Non-pigmented ciliary epithelial cell (primary cell): ENCODE measurements at regions not wholly inside any gene's neighbourhood (a gene's known extent, or its start where the extent isn't known, plus 50 kb on each side); places are given as distances from the start of the nearest gene placed in this dataset.
A peak's percentile ranks its signal among the peaks of the same experiment; 100 is the strongest.
"Not testable (repeated sequence)": the region's sequence is repeated elsewhere in the genome, so short reads cannot be mapped to it uniquely, and the experiment has no call there.

ENCODE experiments used
- DNase-seq: peaks from one replicate; pipeline ENCODE4 v3.0.0-alpha.2; 2010; ENCODE audit warnings: low read depth

GRCh38 chr3:197368330-197368729 is 69.9 kb upstream of the DLG1 start:
- no peak for DNase-seq

- DNase-seq, result peak; percentile 69
Observed at GRCh38 chr3:197367081-197367780, 68.8 kb upstream of the DLG1 start.

- no peak for DNase-seq
Observed at GRCh38 chr3:197366301-197367044, 68.1 kb upstream of the DLG1 start.

- DNase-seq, result no peak
Observed at GRCh38 chr3:197365586-197365985, 67.2 kb upstream of the DLG1 start.

GRCh38 chr3:197364410-197365071 is 66.1 kb upstream of the DLG1 start:
- DNase-seq, result no peak

- no peak for DNase-seq
Observed at GRCh38 chr3:197363553-197364409, 65.4 kb upstream of the DLG1 start.

- DNase-seq, result no peak
Observed at GRCh38 chr3:197362081-197362480, 63.7 kb upstream of the DLG1 start.

GRCh38 chr3:197360095-197360494 is 61.7 kb upstream of the DLG1 start:
- DNase-seq, result not testable (repeated sequence)

- not testable (repeated sequence) for DNase-seq
Observed at GRCh38 chr3:197359476-197359875, 61.1 kb upstream of the DLG1 start.

- no peak for DNase-seq
Observed at GRCh38 chr3:197356741-197357140, 58.3 kb upstream of the DLG1 start.

- DNase-seq, result no peak
Observed at GRCh38 chr3:197356275-197356674, 57.9 kb upstream of the DLG1 start.

- no peak for DNase-seq
Observed at GRCh38 chr3:197355713-197356112, 57.3 kb upstream of the DLG1 start.

GRCh38 chr3:197354568-197355001 is 56.2 kb upstream of the DLG1 start:
- no peak for DNase-seq

GRCh38 chr3:197353867-197354567 is 55.6 kb upstream of the DLG1 start:
- DNase-seq, result no peak

- no peak for DNase-seq
Observed at GRCh38 chr3:197353001-197353866, 54.8 kb upstream of the DLG1 start.

- DNase-seq, result no peak
Observed at GRCh38 chr3:197352382-197352781, 54.0 kb upstream of the DLG1 start.

GRCh38 chr3:197350446-197350845 is 52.0 kb upstream of the DLG1 start:
- DNase-seq, result no peak

GRCh38 chr3:197349368-197349767 is 51.0 kb upstream of the DLG1 start:
- no peak for DNase-seq
